Right lobe of liver (tissue), 4 donors: ENCODE measurements at regions not wholly inside any gene's neighbourhood (a gene's known extent, or its start where the extent isn't known, plus 50 kb on each side); places are given as distances from the start of the nearest gene placed in this dataset.

Experiments
- POLR2A ChIP-seq: fragments of 450-650 bp; IDR thresholded peaks from one replicate; pipeline ENCODE4 v1.6.1; 2017; ENCODE audit warnings: antibody characterized with exemption, mild to moderate bottlenecking
- TF ChIP-seq, protein P1 (sequence below), 4 donors: fragments of 200-600 bp in 3 of 4; fragments of 450-650 bp in 1 of 4; IDR thresholded peaks; one replicate each; pipeline versions ENCODE4 v1.5.1 to v1.8.0; 2016 to 2022; ENCODE audit warnings: antibody characterized with exemption in 4 of 4, mild to moderate bottlenecking in 2 of 4
- donor health status: DM: no; HTN: no; CAD: no.
- donor health status: DM: no; HTN: no; CAD: no.
- donor health status: DM: no; HTN: yes; CAD: no.

- TF ChIP-seq POLR2A, result no peak
- TF ChIP-seq, protein P1, sequence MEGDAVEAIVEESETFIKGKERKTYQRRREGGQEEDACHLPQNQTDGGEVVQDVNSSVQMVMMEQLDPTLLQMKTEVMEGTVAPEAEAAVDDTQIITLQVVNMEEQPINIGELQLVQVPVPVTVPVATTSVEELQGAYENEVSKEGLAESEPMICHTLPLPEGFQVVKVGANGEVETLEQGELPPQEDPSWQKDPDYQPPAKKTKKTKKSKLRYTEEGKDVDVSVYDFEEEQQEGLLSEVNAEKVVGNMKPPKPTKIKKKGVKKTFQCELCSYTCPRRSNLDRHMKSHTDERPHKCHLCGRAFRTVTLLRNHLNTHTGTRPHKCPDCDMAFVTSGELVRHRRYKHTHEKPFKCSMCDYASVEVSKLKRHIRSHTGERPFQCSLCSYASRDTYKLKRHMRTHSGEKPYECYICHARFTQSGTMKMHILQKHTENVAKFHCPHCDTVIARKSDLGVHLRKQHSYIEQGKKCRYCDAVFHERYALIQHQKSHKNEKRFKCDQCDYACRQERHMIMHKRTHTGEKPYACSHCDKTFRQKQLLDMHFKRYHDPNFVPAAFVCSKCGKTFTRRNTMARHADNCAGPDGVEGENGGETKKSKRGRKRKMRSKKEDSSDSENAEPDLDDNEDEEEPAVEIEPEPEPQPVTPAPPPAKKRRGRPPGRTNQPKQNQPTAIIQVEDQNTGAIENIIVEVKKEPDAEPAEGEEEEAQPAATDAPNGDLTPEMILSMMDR (IDR thresholded peaks at IDR 0.05), result no peak
Measured at GRCh38 chr3:21168471-21168870, 582.5 kb downstream of the ZNF385D start.
